ENCODE measurements at regions not wholly inside any gene's neighbourhood (a gene's known extent, or its start where the extent isn't known, plus 50 kb on each side); places are given as distances from the start of the nearest gene placed in this dataset.

DNA sequence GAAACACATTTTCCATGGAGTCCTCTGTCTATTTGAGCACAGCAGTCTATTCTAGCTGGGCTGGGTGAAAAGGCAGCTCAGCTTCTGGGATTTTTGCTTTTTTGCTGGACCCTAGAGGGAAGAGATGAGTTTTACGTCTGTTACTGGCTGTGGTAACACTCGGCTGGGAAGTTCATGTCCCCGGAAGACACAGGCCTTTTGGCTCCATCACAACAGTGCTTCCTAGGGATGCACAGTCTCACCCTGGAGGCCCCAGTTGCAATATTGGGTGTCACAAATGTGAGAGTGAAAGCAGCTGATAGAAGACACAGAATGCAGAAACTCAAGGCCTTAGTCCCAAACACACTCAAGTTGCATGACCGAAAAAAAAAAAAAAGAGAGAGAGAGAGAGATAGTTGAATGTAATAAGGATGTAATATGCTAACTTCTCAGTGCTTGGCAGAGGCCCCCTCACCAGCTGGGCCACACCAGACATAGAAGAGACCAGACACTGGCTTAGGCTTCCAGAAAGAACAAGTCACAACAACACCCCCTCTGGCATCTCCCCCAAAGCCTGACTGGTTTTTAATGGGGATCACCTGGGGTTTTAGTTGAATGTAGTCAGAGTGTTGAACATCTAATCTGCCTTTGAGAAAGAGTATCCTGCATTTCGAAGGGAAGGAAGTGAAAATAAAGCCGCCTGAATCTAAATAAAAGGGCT lies 545.4 kb upstream of the FZD8 start:
- TF ChIP-seq CTCF (conservative IDR thresholded peaks at IDR 0.05) (no peak), EZH2 (IDR thresholded peaks at IDR 0.05; ENCODE audit: low read depth) (no peak)
